ENCODE measurements at regions not wholly inside any gene's neighbourhood (a gene's known extent, or its start where the extent isn't known, plus 50 kb on each side); places are given as distances from the start of the nearest gene placed in this dataset.

GRCh38 chr1:244327533-244327932, 124.2 kb downstream of the ADSS2 start:
- no peak for TF ChIP-seq ZNF214 (tag by site-specific recombination; IDR thresholded peaks at IDR 0.05; ENCODE audit: borderline replicate concordance)
- no peak for TF ChIP-seq ATF2 (tag by site-specific recombination; IDR thresholded peaks at IDR 0.05; ENCODE audit: low read depth)
- no peak for TF ChIP-seq ZNF76 (tag by site-specific recombination; IDR thresholded peaks at IDR 0.05; ENCODE audit: borderline replicate concordance, low read depth)
- no peak for TF ChIP-seq KLF9 (tag by site-specific recombination; IDR thresholded peaks at IDR 0.05; ENCODE audit: low read depth)
- TF ChIP-seq, protein P1, sequence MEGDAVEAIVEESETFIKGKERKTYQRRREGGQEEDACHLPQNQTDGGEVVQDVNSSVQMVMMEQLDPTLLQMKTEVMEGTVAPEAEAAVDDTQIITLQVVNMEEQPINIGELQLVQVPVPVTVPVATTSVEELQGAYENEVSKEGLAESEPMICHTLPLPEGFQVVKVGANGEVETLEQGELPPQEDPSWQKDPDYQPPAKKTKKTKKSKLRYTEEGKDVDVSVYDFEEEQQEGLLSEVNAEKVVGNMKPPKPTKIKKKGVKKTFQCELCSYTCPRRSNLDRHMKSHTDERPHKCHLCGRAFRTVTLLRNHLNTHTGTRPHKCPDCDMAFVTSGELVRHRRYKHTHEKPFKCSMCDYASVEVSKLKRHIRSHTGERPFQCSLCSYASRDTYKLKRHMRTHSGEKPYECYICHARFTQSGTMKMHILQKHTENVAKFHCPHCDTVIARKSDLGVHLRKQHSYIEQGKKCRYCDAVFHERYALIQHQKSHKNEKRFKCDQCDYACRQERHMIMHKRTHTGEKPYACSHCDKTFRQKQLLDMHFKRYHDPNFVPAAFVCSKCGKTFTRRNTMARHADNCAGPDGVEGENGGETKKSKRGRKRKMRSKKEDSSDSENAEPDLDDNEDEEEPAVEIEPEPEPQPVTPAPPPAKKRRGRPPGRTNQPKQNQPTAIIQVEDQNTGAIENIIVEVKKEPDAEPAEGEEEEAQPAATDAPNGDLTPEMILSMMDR (tag by site-specific recombination; IDR thresholded peaks at IDR 0.05): no peak
- TF ChIP-seq ZNF37A (tag by site-specific recombination; IDR thresholded peaks at IDR 0.05): no peak
- no peak for TF ChIP-seq REST (tag by site-specific recombination; IDR thresholded peaks at IDR 0.05)
- no peak for TF ChIP-seq MZF1 (tag by site-specific recombination; IDR thresholded peaks at IDR 0.05; ENCODE audit: borderline replicate concordance)
